Smooth muscle cell (in vitro differentiated cells): ENCODE measurements at regions not wholly inside any gene's neighbourhood (a gene's known extent, or its start where the extent isn't known, plus 50 kb on each side); places are given as distances from the start of the nearest gene placed in this dataset.

Experiments used
- DNase-seq: peaks from one replicate; lab custom pipeline; 2025; ENCODE audit not compliant: unreplicated experiment; lab: John Stamatoyannopoulos, UW
- H2AFZ ChIP-seq: fragments of 200-600 bp; sonication (generic); 2 replicates; pipeline ENCODE4 v1.6.0; 2016; ENCODE audit warnings: antibody characterized with exemption, low read depth, mild to moderate bottlenecking
- H3F3A ChIP-seq: fragments of 200-600 bp; sonication (generic); 2 replicates; pipeline ENCODE4 v1.6.0; 2017; ENCODE audit warnings: antibody characterized with exemption, low read depth
- H3K27ac ChIP-seq: fragments of 200-600 bp; sonication (generic); 2 replicates; pipeline ENCODE4 v1.5.1; 2016; ENCODE audit warnings: low read depth, mild to moderate bottlenecking
- H3K27me3 ChIP-seq: fragments of 200-600 bp; sonication (generic); 2 replicates; pipeline ENCODE4 v1.6.1; 2016; ENCODE audit warnings: low read depth, mild to moderate bottlenecking
- H3K36me3 ChIP-seq: fragments of 200-600 bp; sonication (generic); 2 replicates; pipeline ENCODE4 v1.5.1; 2016; ENCODE audit warnings: low read depth
- H3K4me1 ChIP-seq: fragments of 200-600 bp; sonication (generic); 2 replicates; pipeline ENCODE4 v1.5.1; 2016; ENCODE audit warnings: low read depth
- H3K4me2 ChIP-seq: fragments of 200-600 bp; sonication (generic); 2 replicates; pipeline ENCODE4 v1.6.0; 2016; ENCODE audit warnings: mild to moderate bottlenecking
- H3K4me3 ChIP-seq: fragments of 200-600 bp; sonication (generic); 2 replicates; pipeline ENCODE4 v1.5.1; 2016; ENCODE audit warnings: mild to moderate bottlenecking
- H3K79me2 ChIP-seq: fragments of 200-600 bp; sonication (generic); 2 replicates; pipeline ENCODE4 v1.6.0; 2016; ENCODE audit warnings: low read depth, mild to moderate bottlenecking
- H3K9ac ChIP-seq: fragments of 200-600 bp; sonication (generic); 2 replicates; pipeline ENCODE4 v1.6.0; 2016; ENCODE audit warnings: low read depth
- H3K9me3 ChIP-seq: fragments of 200-600 bp; sonication (generic); replicated peaks from 2 replicates; pipeline ENCODE4 v1.5.1; 2016; ENCODE audit warnings: low read depth
- H4K20me1 ChIP-seq: fragments of 200-600 bp; sonication (generic); 2 replicates; pipeline ENCODE4 v1.6.0; 2016; ENCODE audit warnings: low read depth
- CTCF ChIP-seq: fragments of 200-600 bp; sonication (generic); IDR thresholded peaks from 2 replicates; pipeline ENCODE4 v1.5.1; 2017; ENCODE audit warnings: borderline replicate concordance, mild to moderate bottlenecking, antibody characterized with exemption; ENCODE audit not compliant: insufficient read depth, poor library complexity, severe bottlenecking
- WGBS: methylation state at CpG from one replicate; pipeline ENCODE4 v1.1.7; 2016; ENCODE audit warnings: low lambda C conversion rate; 5-methylcytosine and 5-hydroxymethylcytosine counted together

- H3K79me2 ChIP-seq = no peaks in the 10 kb centered on the region
- peaks cover 13% of the 10 kb centered on the region for H3K27me3 ChIP-seq
- no peak overlapping the region for H3K27ac ChIP-seq
- no peak overlapping the region for H3K9ac ChIP-seq
- no peaks in the 10 kb centered on the region for H3K36me3 ChIP-seq
- no peaks in the 10 kb centered on the region for H3K4me1 ChIP-seq
- no peak overlapping the region for H3K4me3 ChIP-seq
- no peaks in the 10 kb centered on the region for H3F3A ChIP-seq
- DNase-seq = no peak
- TF ChIP-seq CTCF = no peak
- no peaks in the 10 kb centered on the region for H3K9me3 ChIP-seq
- H2AFZ ChIP-seq = no peak overlapping the region
- H3K4me2 ChIP-seq = no peak overlapping the region
- H4K20me1 ChIP-seq = no peaks in the 10 kb centered on the region
- 73% methylated on average over 6 of the region's 6 CpGs for WGBS
These were observed 69.0 kb downstream of the UBIAD1 start for GRCh38 chr1:11341901-11342552.

GRCh38 chr1:11342621-11343032, 69.6 kb downstream of the UBIAD1 start:
- no peak for TF ChIP-seq CTCF
- WGBS = 71% methylated on average over 6 of the region's 6 CpGs
- no peak overlapping the region for H3K27ac ChIP-seq
- peaks cover 13% of the 10 kb centered on the region for H3K27me3 ChIP-seq
- no peak overlapping the region for H3K4me2 ChIP-seq
- H3F3A ChIP-seq = no peaks in the 10 kb centered on the region
- H3K4me1 ChIP-seq = no peaks in the 10 kb centered on the region
- H3K36me3 ChIP-seq = no peaks in the 10 kb centered on the region
- H3K4me3 ChIP-seq = no peak overlapping the region
- H2AFZ ChIP-seq = no peak overlapping the region
- H3K9ac ChIP-seq = no peak overlapping the region
- no peaks in the 10 kb centered on the region for H3K9me3 ChIP-seq
- no peaks in the 10 kb centered on the region for H3K79me2 ChIP-seq
- H4K20me1 ChIP-seq = no peaks in the 10 kb centered on the region
- DNase-seq = no peak

GRCh38 chr1:11345971-11346715, 73.1 kb downstream of the UBIAD1 start:
- Histone ChIP-seq H3K9ac (no peak overlapping the region), H3K79me2 (no peaks in the 10 kb centered on the region), H3K36me3 (no peaks in the 10 kb centered on the region), H3K4me2 (no peak overlapping the region), H3K27me3 (no peaks in the 10 kb centered on the region), H3K4me3 (no peak overlapping the region), H3K27ac (no peak overlapping the region), H3K9me3 (no peaks in the 10 kb centered on the region), H3K4me1 (no peaks in the 10 kb centered on the region), H4K20me1 (no peaks in the 10 kb centered on the region), H3F3A (no peaks in the 10 kb centered on the region), H2AFZ (no peak overlapping the region)
- WGBS = 80% methylated on average over 19 of the region's 19 CpGs
- no peak for TF ChIP-seq CTCF
- DNase-seq = no peak
